ENCODE measurements at regions not wholly inside any gene's neighbourhood (a gene's known extent, or its start where the extent isn't known, plus 50 kb on each side); places are given as distances from the start of the nearest gene placed in this dataset.
"Not testable (repeated sequence)": the region's sequence is repeated elsewhere in the genome, so short reads cannot be mapped to it uniquely, and the experiment has no call there.

- TF ChIP-seq CTCF, POLR2A (IDR thresholded peaks at IDR 0.05): not testable (repeated sequence)
These were observed 151.2 kb upstream of the POTEB2 start for GRCh38 chr15:21017326-21017725.
